Prostate gland (tissue), 2 donors: ENCODE measurements at regions not wholly inside any gene's neighbourhood (a gene's known extent, or its start where the extent isn't known, plus 50 kb on each side); places are given as distances from the start of the nearest gene placed in this dataset.

ENCODE experiments used
- DNase-seq: peaks from one replicate; pipeline ENCODE4 v3.0.0-alpha.2; 2019; ENCODE audit warnings: low spot score
- H3K27ac ChIP-seq, 2 donors: fragments of 200-600 bp; sonication (generic); 2 replicates each; pipeline ENCODE4 v1.5.1; 2017 to 2019
- H3K27me3 ChIP-seq: fragments of 200-600 bp; sonication (generic); replicated peaks from 2 replicates; pipeline ENCODE4 v1.5.1; 2019; ENCODE audit not compliant: insufficient read depth
- H3K36me3 ChIP-seq, 2 donors: fragments of 200-600 bp; sonication (generic); 1 replicate in 1 of 2; 2 replicates in 1 of 2; pipeline versions ENCODE4 v1.5.1 to v1.8.1; 2017 to 2019
- H3K4me1 ChIP-seq: fragments of 200-600 bp; sonication (generic); replicated peaks from 2 replicates; pipeline ENCODE4 v1.5.1; 2019
- H3K4me3 ChIP-seq, 2 donors: fragments of 200-600 bp; sonication (generic); 2 replicates each; pipeline ENCODE4 v1.5.1; 2017 to 2019
- H3K9me3 ChIP-seq: fragments of 200-600 bp; sonication (generic); 2 replicates; pipeline ENCODE4 v1.5.1; 2017
- CTCF ChIP-seq, 4 experiments: fragments of 200-600 bp in 2 of 4; fragments of 450-650 bp in 2 of 4; sonication (generic) in 2 of 4; IDR thresholded peaks; 1 replicate in 3 of 4; 2 replicates in 1 of 4; pipeline ENCODE4 v1.5.1; 2016 to 2019; ENCODE audit warnings: antibody characterized with exemption in 4 of 4, mild to moderate bottlenecking in 2 of 4, moderate library complexity in 2 of 4
- POLR2A ChIP-seq: fragments of 450-650 bp; IDR thresholded peaks from one replicate; pipeline ENCODE4 v1.6.1; 2016; ENCODE audit warnings: antibody characterized with exemption, mild to moderate bottlenecking
- POLR2AphosphoS5 ChIP-seq: sonication (generic); formaldehyde crosslinking; IDR thresholded peaks from one replicate; pipeline ENCODE4 v1.6.1; 2017; ENCODE audit warnings: antibody characterized with exemption
- WGBS: methylation state at CpG from one replicate; pipeline ENCODE4 v1.1.5; 2018; 5-methylcytosine and 5-hydroxymethylcytosine counted together
- intact Hi-C: fragments of 100-400 bp; cut with DNase I; formaldehyde crosslinking; loops from one replicate; pipeline ENCODE4 v1.14.2; 2022

- no peak overlapping the region for H3K4me3 ChIP-seq
- DNase-seq = no peak
- no peaks in the 10 kb centered on the region for H3K9me3 ChIP-seq
- no peaks in the 10 kb centered on the region for H3K27me3 ChIP-seq
- H3K27ac ChIP-seq = no peak overlapping the region
- intact Hi-C loops = loop anchor here (10.0 kb wide), 1 partner anchor 48 kb away; no protein-coding TSS in a partner anchor
- no peaks in the 10 kb centered on the region for H3K36me3 ChIP-seq
- TF ChIP-seq POLR2AphosphoS5 (peak; percentile 25), CTCF (IDR thresholded peaks at IDR 0.05) (no peak)
- no peaks in the 10 kb centered on the region for H3K4me1 ChIP-seq
Observed at GRCh38 chr4:79232540-79232939, 93.3 kb downstream of the NAA11 start.

GRCh38 chr4:79227860-79228259 is 98.0 kb downstream of the NAA11 start:
- WGBS = 30% methylated on average over 2 of the region's 2 CpGs
- Histone ChIP-seq H3K9me3 (no peaks in the 10 kb centered on the region), H3K36me3 (no peaks in the 10 kb centered on the region), H3K4me3 (no peak overlapping the region), H3K4me1 (no peaks in the 10 kb centered on the region), H3K27ac (peak overlapping the region in 1 of 2 donors; percentile 36), H3K27me3 (no peaks in the 10 kb centered on the region)
- TF ChIP-seq POLR2AphosphoS5 (peak; percentile 83), POLR2A (no peak)
- DNase-seq = peak; percentile 70
- intact Hi-C loops = no loop called here

- intact Hi-C loops = no loop called here
- no peak overlapping the region for H3K4me3 ChIP-seq
- peak overlapping the region in 1 of 2 donors; percentile 43 for H3K27ac ChIP-seq
- no peaks in the 10 kb centered on the region for H3K27me3 ChIP-seq
- WGBS = 10% methylated on average over 3 of the region's 3 CpGs
- DNase-seq = no peak
- H3K36me3 ChIP-seq = no peaks in the 10 kb centered on the region
- no peak for TF ChIP-seq CTCF (IDR thresholded peaks at IDR 0.05)
- peak; percentile 38 for TF ChIP-seq POLR2AphosphoS5
- H3K9me3 ChIP-seq = no peaks in the 10 kb centered on the region
- no peaks in the 10 kb centered on the region for H3K4me1 ChIP-seq
Observed at GRCh38 chr4:79225360-79225759, 100.5 kb downstream of the NAA11 start.

GRCh38 chr4:79224777-79225104 is 101.1 kb downstream of the NAA11 start:
- WGBS = 81% methylated on average over 2 of the region's 2 CpGs
- TF ChIP-seq POLR2A = no peak
- TF ChIP-seq POLR2AphosphoS5 = no peak
- TF ChIP-seq CTCF (IDR thresholded peaks at IDR 0.05) = no peak
- intact Hi-C loops = no loop called here

GRCh38 chr4:79223993-79224776 is 101.7 kb downstream of the NAA11 start:
- H3K27me3 ChIP-seq = no peaks in the 10 kb centered on the region
- no peaks in the 10 kb centered on the region for H3K9me3 ChIP-seq
- TF ChIP-seq POLR2A (no peak), CTCF (IDR thresholded peaks at IDR 0.05) (no peak), POLR2AphosphoS5 (peak; percentile 84)
- peak; percentile 35 for DNase-seq
- intact Hi-C loops = no loop called here
- H3K4me3 ChIP-seq = no peak overlapping the region
- H3K36me3 ChIP-seq = no peaks in the 10 kb centered on the region
- WGBS = 59% methylated on average over 5 of the region's 5 CpGs
- H3K4me1 ChIP-seq = no peaks in the 10 kb centered on the region
- peak overlapping the region in 1 of 2 donors; percentile 43 for H3K27ac ChIP-seq

More at GRCh38 chr4:79224777-79225104, 101.1 kb downstream of the NAA11 start:
- Histone ChIP-seq H3K4me1 (no peaks in the 10 kb centered on the region), H3K27me3 (no peaks in the 10 kb centered on the region), H3K9me3 (no peaks in the 10 kb centered on the region), H3K4me3 (no peak overlapping the region), H3K27ac (peak overlapping the region in 1 of 2 donors; percentile 43), H3K36me3 (no peaks in the 10 kb centered on the region)
- no peak for DNase-seq
